MCF 10A (cell line): ENCODE measurements at regions not wholly inside any gene's neighbourhood (a gene's known extent, or its start where the extent isn't known, plus 50 kb on each side); places are given as distances from the start of the nearest gene placed in this dataset.

ENCODE experiments used
- BruUV-seq: library from RNA; stranded (reverse); fragments of 400-500 nt; replicated peaks from 2 replicates; lab custom pipeline; 2021; lab: Mats Ljungman, UMichigan
- CTCF ChIA-PET: fragments of 300-600 bp; sonication (Branson Sonifier 250); formaldehyde crosslinking; extraction: SDS; loops from one replicate; lab custom pipeline; 2021; ENCODE audit warnings: antibody characterized with exemption, inconsistent platforms; lab: Yijun Ruan, JAX
- POLR2A ChIA-PET: fragments of 300-600, 350-650 bp; sonication (Branson Sonifier 250); formaldehyde crosslinking; extraction: SDS; loops from one replicate; lab custom pipeline; 2020; ENCODE audit warnings: antibody characterized with exemption, inconsistent platforms; lab: Yijun Ruan, JAX
- DNase-seq: peaks from one replicate; pipeline ENCODE4 v3.0.0-alpha.2; 2018; ENCODE audit not compliant: unreplicated experiment
- H3K27ac Mint-ChIP-seq: one replicate; pipeline ENCODE4 v1.8.0; 2022; ENCODE audit warnings: mild to moderate bottlenecking, low read depth, mixed read lengths; ENCODE audit not compliant: unreplicated experiment
- H3K27me3 Mint-ChIP-seq: one replicate; pipeline ENCODE4 v1.8.0; 2022; ENCODE audit warnings: mixed read lengths; ENCODE audit not compliant: insufficient read depth, unreplicated experiment
- H3K36me3 Mint-ChIP-seq: one replicate; pipeline ENCODE4 v1.8.0; 2022; ENCODE audit warnings: mild to moderate bottlenecking, moderate library complexity, mixed read lengths; ENCODE audit not compliant: insufficient read depth, unreplicated experiment
- H3K4me1 Mint-ChIP-seq: one replicate; pipeline ENCODE4 v1.8.0; 2022; ENCODE audit warnings: mixed read lengths; ENCODE audit not compliant: insufficient read depth, unreplicated experiment
- H3K4me3 Mint-ChIP-seq: one replicate; pipeline ENCODE4 v1.8.0; 2022; ENCODE audit warnings: mild to moderate bottlenecking, moderate library complexity, mixed read lengths; ENCODE audit not compliant: unreplicated experiment
- H3K9me3 Mint-ChIP-seq: one replicate; pipeline ENCODE4 v1.8.0; 2022; ENCODE audit warnings: mixed read lengths; ENCODE audit not compliant: unreplicated experiment
- CTCF ChIP-seq: fragments of 200-600 bp; IDR thresholded peaks from one replicate; pipeline ENCODE4 v1.8.0; 2022; ENCODE audit warnings: antibody characterized with exemption, mild to moderate bottlenecking; ENCODE audit not compliant: unreplicated experiment
- intact Hi-C: fragments of 100-400 bp; cut with micrococcal nuclease; formaldehyde crosslinking; loops from 2 replicates; pipeline ENCODE4 v1.14.1; 2022

- POLR2A ChIA-PET, result interaction anchor here (1.2 kb wide), 1 partner anchor 12 kb away, joined by 3 read pairs; no protein-coding TSS in a partner anchor
- Mint-ChIP-seq H3K27me3 (no peaks in the 10 kb centered on the region), H3K36me3 (no peaks in the 10 kb centered on the region), H3K27ac (no peak overlapping the region), H3K4me3 (no peak overlapping the region), H3K4me1 (no peaks in the 10 kb centered on the region), H3K9me3 (no peaks in the 10 kb centered on the region)
- intact Hi-C loops, result no loop called here
- TF ChIP-seq CTCF, result no peak
- BruUV-seq, result no TSS peak
- CTCF ChIA-PET, result interaction anchor here (0.5 to 0.7 kb wide), 3 partner anchors 228 to 823 kb away, joined by 3 read pairs; no protein-coding TSS in a partner anchor
- peak; percentile 30 for DNase-seq
Observed at GRCh38 chr6:113011801-113012200, 664.7 kb downstream of the RFPL4B start.

DNA sequence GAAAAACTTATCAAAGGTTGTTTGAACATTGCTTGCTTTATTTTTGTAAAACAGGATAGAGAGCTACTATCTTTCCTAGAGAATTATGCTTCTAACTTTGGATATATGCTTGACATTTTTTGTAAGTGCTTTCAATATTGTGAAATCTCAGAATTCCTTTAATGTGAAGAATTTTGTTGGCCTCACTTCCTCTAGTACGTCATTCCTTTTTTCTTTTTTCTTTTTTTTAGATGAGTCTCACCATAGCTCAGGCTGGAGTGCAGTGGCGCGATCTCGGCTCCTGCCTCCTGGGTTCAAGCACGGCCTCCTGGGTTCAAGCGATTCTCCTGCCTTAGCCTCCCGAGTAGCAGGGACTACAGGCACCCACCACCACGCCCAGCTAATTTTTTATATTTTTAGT lies 668.1 kb downstream of the RFPL4B start:
- no peak overlapping the region for H3K27ac Mint-ChIP-seq
- peaks cover 11% of the 10 kb centered on the region for H3K4me1 Mint-ChIP-seq
- intact Hi-C loops, result no loop called here
- POLR2A ChIA-PET, result no interaction called here
- no TSS peak for BruUV-seq
- no peaks in the 10 kb centered on the region for H3K36me3 Mint-ChIP-seq
- no peaks in the 10 kb centered on the region for H3K9me3 Mint-ChIP-seq
- TF ChIP-seq CTCF, result no peak
- peak; percentile 16 for DNase-seq
- no peaks in the 10 kb centered on the region for H3K27me3 Mint-ChIP-seq
- H3K4me3 Mint-ChIP-seq, result no peak overlapping the region
- CTCF ChIA-PET, result no interaction called here

GRCh38 chr6:113017353-113017752 lies 670.2 kb downstream of the RFPL4B start:
- ChIA-PET POLR2A (interaction anchor here (0.6 kb wide), 1 partner anchor 8 kb away, joined by 3 read pairs; no protein-coding TSS in a partner anchor), CTCF (interaction anchor here (0.6 kb wide), 1 partner anchor 29 kb away, joined by 4 read pairs; no protein-coding TSS in a partner anchor)

More at GRCh38 chr6:113017353-113017752, 670.2 kb downstream of the RFPL4B start:
- H3K27ac Mint-ChIP-seq, result no peak overlapping the region
- no TSS peak for BruUV-seq
- H3K36me3 Mint-ChIP-seq, result no peaks in the 10 kb centered on the region
- H3K9me3 Mint-ChIP-seq, result no peaks in the 10 kb centered on the region
- DNase-seq, result no peak
- TF ChIP-seq CTCF, result no peak
- intact Hi-C loops, result no loop called here
- peaks cover 11% of the 10 kb centered on the region for H3K4me1 Mint-ChIP-seq
- H3K27me3 Mint-ChIP-seq, result no peaks in the 10 kb centered on the region
- no peak overlapping the region for H3K4me3 Mint-ChIP-seq
